ENCODE measurements at regions not wholly inside any gene's neighbourhood (a gene's known extent, or its start where the extent isn't known, plus 50 kb on each side); places are given as distances from the start of the nearest gene placed in this dataset.

DNA sequence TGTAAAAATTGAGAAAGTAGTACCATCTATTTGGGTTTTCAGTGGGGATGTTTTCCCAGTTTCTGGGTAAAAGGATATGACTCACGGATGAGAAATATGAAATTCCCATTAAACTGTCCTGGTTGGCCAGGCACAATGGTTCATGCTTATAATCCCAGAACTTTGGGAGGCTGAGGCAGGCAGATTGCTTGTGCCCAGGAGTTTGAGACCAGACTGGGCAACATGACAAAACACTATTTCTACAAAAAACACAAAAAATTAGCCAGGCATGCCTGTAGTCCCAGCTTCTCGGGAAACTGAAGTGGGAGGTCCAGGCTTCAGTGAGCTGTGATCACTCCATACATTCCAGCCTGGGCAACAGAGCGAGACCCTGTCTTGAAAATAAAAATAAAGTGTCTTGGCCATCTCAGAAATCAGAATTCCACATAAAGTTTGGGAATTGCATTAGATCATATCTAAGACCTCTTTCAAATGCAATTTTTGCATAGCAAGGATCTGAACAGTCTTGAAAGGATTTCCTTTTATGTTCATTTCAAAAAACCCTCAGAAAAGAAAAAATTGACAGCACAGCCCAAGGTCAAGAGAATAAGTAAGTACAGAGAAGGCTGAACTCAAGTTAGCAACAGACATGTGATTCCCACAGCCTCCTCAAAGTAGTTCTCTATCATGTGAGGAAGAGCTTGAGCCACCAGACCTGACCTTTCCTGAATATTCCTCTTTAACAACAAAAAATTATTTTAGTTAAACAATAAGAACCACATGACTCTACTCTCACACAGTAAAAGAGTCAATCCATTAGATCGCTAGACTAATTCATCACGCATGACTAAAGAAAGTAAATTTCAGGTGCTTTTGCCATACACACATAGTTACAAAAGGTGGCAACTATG is 141.5 kb upstream of the CAV2 start:
- Histone ChIP-seq H3K4me1 (ENCODE audit: control insufficient read depth in 4 of 4, insufficient read depth in 4 of 4, low read length in 3 of 4) (peaks cover 16 to 37% (median 28%) of the 10 kb centered on the region in 4 donors), H3K36me3 (ENCODE audit: control insufficient read depth in 4 of 4, insufficient read depth in 3 of 4, low read depth in 1 of 4, low read length in 3 of 4) (no peaks in the 10 kb centered on the region), H3K9me3 (ENCODE audit: control insufficient read depth in 4 of 4, low read length in 3 of 4) (no peaks in the 10 kb centered on the region), H3K27me3 (ENCODE audit: control insufficient read depth in 4 of 4, insufficient read depth in 4 of 4, low read length in 3 of 4) (no peaks in the 10 kb centered on the region), H3K9ac (ENCODE audit: low read depth in 1 of 2, low read length in 2 of 2) (no peak overlapping the region), H3K4me3 (ENCODE audit: low read depth in 1 of 3, low read length in 3 of 3) (no peak overlapping the region), H3K27ac (ENCODE audit: low read depth in 1 of 2, low read length in 2 of 2) (no peak overlapping the region)
- DNase-seq (ENCODE audit: low spot score): no peak
- WGBS: 91% methylated on average over 5 of the region's 5 CpGs
- TF ChIP-seq RAD21 (IDR thresholded peaks at IDR 0.05) (no peak), NR2F2 (IDR thresholded peaks at IDR 0.05) (no peak), TAF1 (conservative IDR thresholded peaks at IDR 0.05) (no peak), HNF4A (conservative IDR thresholded peaks at IDR 0.05) (no peak), JUND (IDR thresholded peaks at IDR 0.05) (no peak)
- TF ChIP-seq, protein P1, sequence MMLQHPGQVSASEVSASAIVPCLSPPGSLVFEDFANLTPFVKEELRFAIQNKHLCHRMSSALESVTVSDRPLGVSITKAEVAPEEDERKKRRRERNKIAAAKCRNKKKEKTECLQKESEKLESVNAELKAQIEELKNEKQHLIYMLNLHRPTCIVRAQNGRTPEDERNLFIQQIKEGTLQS (IDR thresholded peaks at IDR 0.05): no peak
- TF ChIP-seq, protein P2, sequence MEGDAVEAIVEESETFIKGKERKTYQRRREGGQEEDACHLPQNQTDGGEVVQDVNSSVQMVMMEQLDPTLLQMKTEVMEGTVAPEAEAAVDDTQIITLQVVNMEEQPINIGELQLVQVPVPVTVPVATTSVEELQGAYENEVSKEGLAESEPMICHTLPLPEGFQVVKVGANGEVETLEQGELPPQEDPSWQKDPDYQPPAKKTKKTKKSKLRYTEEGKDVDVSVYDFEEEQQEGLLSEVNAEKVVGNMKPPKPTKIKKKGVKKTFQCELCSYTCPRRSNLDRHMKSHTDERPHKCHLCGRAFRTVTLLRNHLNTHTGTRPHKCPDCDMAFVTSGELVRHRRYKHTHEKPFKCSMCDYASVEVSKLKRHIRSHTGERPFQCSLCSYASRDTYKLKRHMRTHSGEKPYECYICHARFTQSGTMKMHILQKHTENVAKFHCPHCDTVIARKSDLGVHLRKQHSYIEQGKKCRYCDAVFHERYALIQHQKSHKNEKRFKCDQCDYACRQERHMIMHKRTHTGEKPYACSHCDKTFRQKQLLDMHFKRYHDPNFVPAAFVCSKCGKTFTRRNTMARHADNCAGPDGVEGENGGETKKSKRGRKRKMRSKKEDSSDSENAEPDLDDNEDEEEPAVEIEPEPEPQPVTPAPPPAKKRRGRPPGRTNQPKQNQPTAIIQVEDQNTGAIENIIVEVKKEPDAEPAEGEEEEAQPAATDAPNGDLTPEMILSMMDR (IDR thresholded peaks at IDR 0.05; ENCODE audit: low read depth, low read length, missing input control): no peak

DNA sequence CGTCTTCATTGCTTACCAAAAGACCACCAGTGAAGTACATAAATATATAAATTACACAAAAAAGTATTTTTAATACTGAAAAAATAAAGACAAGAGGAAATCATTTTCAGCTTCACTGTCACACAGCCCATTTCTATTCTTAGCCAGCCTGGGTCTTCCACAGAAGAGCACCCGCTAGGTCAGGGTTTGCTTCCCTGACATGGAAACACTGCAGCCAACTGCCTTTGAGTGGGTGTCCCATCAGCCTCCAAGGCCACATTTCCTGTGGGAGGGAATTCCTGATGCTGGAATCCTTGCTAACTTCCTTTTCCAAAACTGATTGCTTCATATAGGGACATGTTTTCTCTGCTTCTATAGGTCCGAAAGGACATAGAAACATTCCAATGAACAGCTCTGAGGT is 137.8 kb upstream of the CAV2 start:
- TF ChIP-seq MAX (IDR thresholded peaks at IDR 0.05) (no peak), SP1 (IDR thresholded peaks at IDR 0.05) (no peak), GABPA (IDR thresholded peaks at IDR 0.05 in 1 of 2, conservative IDR thresholded peaks at IDR 0.05 in 1 of 2) (no peak), FOXA2 (IDR thresholded peaks at IDR 0.05) (no peak), RAD21 (IDR thresholded peaks at IDR 0.05) (no peak), JUND (IDR thresholded peaks at IDR 0.05) (no peak)
- no peak overlapping the region for H3K9ac ChIP-seq (ENCODE audit: low read depth in 1 of 2, low read length in 2 of 2)
- H3K27ac ChIP-seq (ENCODE audit: low read depth in 1 of 2, low read length in 2 of 2): no peak overlapping the region
- no peaks in the 10 kb centered on the region for H3K27me3 ChIP-seq (ENCODE audit: control insufficient read depth in 4 of 4, insufficient read depth in 4 of 4, low read length in 3 of 4)
- DNase-seq (ENCODE audit: low spot score): no peak
- peaks cover 0 to 5% (median 2%) of the 10 kb centered on the region in 4 donors for H3K4me1 ChIP-seq (ENCODE audit: control insufficient read depth in 4 of 4, insufficient read depth in 4 of 4, low read length in 3 of 4)
- no peaks in the 10 kb centered on the region for H3K36me3 ChIP-seq (ENCODE audit: control insufficient read depth in 4 of 4, insufficient read depth in 3 of 4, low read depth in 1 of 4, low read length in 3 of 4)
- no peak overlapping the region for H3K4me3 ChIP-seq (ENCODE audit: low read depth in 1 of 3, low read length in 3 of 3)
- 89% methylated on average over 3 of the region's 3 CpGs for WGBS
- H3K9me3 ChIP-seq (ENCODE audit: control insufficient read depth in 4 of 4, low read length in 3 of 4): no peaks in the 10 kb centered on the region

DNA sequence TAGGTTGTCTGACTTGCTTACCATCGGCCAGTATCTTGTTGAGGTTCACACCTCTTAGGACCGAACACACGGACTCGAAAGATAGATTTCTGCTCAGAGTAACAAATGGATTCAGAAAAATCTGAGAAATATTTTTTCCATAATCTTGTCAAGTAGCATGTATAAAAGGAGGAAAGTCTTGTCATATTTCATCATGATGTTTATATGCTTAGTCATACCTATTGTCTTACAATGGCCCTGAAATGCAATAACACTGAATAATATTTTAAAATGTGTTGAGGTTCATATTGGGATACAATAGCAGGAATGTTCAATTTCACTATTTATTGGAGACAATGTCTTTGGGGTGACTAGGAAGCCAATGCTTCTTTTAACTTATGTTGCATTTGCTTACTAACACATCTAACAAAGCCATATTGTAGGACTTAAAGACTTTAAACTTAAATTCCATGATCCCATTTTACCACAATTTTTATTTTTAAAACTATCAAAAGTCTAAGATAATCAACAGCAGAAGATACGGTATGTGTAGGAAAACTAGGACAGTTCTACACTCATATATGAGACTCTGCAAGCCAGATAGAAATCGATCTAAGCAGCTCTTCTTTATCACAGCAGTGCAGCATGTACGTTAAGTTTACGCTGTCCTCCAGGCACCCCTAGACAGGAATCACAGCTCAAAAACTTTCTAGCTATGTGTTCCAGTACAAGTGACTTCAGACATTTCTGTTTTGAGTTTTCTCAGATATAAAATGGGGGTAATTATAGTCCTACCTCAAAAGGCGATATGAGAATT is 135.7 kb upstream of the CAV2 start:
- no peaks in the 10 kb centered on the region for H3K9me3 ChIP-seq (ENCODE audit: control insufficient read depth in 4 of 4, low read length in 3 of 4)
- no peak for DNase-seq (ENCODE audit: low spot score)
- H3K9ac ChIP-seq (ENCODE audit: low read depth in 1 of 2, low read length in 2 of 2): no peak overlapping the region
- H3K4me1 ChIP-seq (ENCODE audit: control insufficient read depth in 4 of 4, insufficient read depth in 4 of 4, low read length in 3 of 4): no peaks in the 10 kb centered on the region
- H3K27ac ChIP-seq (ENCODE audit: low read depth in 1 of 2, low read length in 2 of 2): no peak overlapping the region
- no peaks in the 10 kb centered on the region for H3K36me3 ChIP-seq (ENCODE audit: control insufficient read depth in 4 of 4, insufficient read depth in 3 of 4, low read depth in 1 of 4, low read length in 3 of 4)
- TF ChIP-seq, protein P3, sequence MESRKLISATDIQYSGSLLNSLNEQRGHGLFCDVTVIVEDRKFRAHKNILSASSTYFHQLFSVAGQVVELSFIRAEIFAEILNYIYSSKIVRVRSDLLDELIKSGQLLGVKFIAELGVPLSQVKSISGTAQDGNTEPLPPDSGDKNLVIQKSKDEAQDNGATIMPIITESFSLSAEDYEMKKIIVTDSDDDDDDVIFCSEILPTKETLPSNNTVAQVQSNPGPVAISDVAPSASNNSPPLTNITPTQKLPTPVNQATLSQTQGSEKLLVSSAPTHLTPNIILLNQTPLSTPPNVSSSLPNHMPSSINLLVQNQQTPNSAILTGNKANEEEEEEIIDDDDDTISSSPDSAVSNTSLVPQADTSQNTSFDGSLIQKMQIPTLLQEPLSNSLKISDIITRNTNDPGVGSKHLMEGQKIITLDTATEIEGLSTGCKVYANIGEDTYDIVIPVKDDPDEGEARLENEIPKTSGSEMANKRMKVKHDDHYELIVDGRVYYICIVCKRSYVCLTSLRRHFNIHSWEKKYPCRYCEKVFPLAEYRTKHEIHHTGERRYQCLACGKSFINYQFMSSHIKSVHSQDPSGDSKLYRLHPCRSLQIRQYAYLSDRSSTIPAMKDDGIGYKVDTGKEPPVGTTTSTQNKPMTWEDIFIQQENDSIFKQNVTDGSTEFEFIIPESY (IDR thresholded peaks at IDR 0.05): no peak
- TF ChIP-seq MAX (IDR thresholded peaks at IDR 0.05) (no peak), TAF1 (conservative IDR thresholded peaks at IDR 0.05) (no peak), EGR1 (IDR thresholded peaks at IDR 0.05; ENCODE audit: low read depth in 2 of 2) (no peak)
- no peaks in the 10 kb centered on the region for H3K27me3 ChIP-seq (ENCODE audit: control insufficient read depth in 4 of 4, insufficient read depth in 4 of 4, low read length in 3 of 4)
- WGBS: 94% methylated on average over 9 of the region's 9 CpGs
- H3K4me3 ChIP-seq (ENCODE audit: low read depth in 1 of 3, low read length in 3 of 3): no peak overlapping the region
